ENCODE measurements at regions not wholly inside any gene's neighbourhood (a gene's known extent, or its start where the extent isn't known, plus 50 kb on each side); places are given as distances from the start of the nearest gene placed in this dataset.

GRCh38 chr11:81825346-81825745 is 908.3 kb downstream of the FAM181B start:
- TF ChIP-seq CTCF (IDR thresholded peaks at IDR 0.05; ENCODE audit: low read depth, low read length, poor library complexity, severe bottlenecking) (no peak), EZH2phosphoT487 (IDR thresholded peaks at IDR 0.05; ENCODE audit: borderline replicate concordance, low read length) (no peak)
